ENCODE measurements at regions not wholly inside any gene's neighbourhood (a gene's known extent, or its start where the extent isn't known, plus 50 kb on each side); places are given as distances from the start of the nearest gene placed in this dataset.

DNA sequence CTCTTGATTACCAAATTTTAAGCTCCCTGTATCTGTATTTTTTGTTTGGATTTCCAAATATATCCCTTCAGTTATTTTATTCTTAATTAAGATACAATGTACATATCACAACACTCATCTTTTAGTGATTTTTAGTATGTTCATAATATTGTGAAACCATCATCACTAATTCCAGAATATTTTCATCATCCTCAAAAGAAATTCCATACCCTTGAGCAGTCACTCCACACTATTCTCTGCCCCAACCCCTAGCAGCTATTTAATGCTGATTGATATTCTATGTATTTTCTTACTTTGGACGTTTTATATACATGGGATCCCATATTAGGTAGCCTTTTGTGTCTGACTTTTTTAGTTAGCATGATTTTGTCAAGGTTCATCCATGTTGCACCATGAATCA is 127.4 kb upstream of the SLC8A1 start:
- no peak overlapping the region for H2AFZ ChIP-seq (ENCODE audit: low read length)
- H3K4me3 ChIP-seq (ENCODE audit: low read depth, low read length, poor library complexity, severe bottlenecking), result no peak overlapping the region
- no peaks in the 10 kb centered on the region for H4K20me1 ChIP-seq (ENCODE audit: insufficient read depth, low read length)
- intact Hi-C loops (cut with micrococcal nuclease; ENCODE audit: unreplicated experiment), result no loop called here
- H3K79me2 ChIP-seq (ENCODE audit: insufficient read depth, low read depth, low read length), result no peaks in the 10 kb centered on the region
- DNase-seq (ENCODE audit: low spot score), result no peak
- TF ChIP-seq EZH2phosphoT487 (IDR thresholded peaks at IDR 0.05; ENCODE audit: borderline replicate concordance, low read depth, low read length), result no peak
- TF ChIP-seq, protein P1, sequence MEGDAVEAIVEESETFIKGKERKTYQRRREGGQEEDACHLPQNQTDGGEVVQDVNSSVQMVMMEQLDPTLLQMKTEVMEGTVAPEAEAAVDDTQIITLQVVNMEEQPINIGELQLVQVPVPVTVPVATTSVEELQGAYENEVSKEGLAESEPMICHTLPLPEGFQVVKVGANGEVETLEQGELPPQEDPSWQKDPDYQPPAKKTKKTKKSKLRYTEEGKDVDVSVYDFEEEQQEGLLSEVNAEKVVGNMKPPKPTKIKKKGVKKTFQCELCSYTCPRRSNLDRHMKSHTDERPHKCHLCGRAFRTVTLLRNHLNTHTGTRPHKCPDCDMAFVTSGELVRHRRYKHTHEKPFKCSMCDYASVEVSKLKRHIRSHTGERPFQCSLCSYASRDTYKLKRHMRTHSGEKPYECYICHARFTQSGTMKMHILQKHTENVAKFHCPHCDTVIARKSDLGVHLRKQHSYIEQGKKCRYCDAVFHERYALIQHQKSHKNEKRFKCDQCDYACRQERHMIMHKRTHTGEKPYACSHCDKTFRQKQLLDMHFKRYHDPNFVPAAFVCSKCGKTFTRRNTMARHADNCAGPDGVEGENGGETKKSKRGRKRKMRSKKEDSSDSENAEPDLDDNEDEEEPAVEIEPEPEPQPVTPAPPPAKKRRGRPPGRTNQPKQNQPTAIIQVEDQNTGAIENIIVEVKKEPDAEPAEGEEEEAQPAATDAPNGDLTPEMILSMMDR (conservative IDR thresholded peaks at IDR 0.05; ENCODE audit: low read length), result no peak
- H3K36me3 ChIP-seq (ENCODE audit: insufficient read depth, low read length), result no peaks in the 10 kb centered on the region
- H3K4me2 ChIP-seq (ENCODE audit: low read length), result no peak overlapping the region
- no TSS peak for BruUV-seq (replicated peaks)
- ChIA-PET POLR2A (interaction anchor here (1.4 kb wide), 1 partner anchor 9 kb away, joined by 4 read pairs; no protein-coding TSS in a partner anchor), CTCF (ENCODE audit: unreplicated experiment) (no interaction called here)
- H3K27ac ChIP-seq (ENCODE audit: low read depth, low read length, poor library complexity, severe bottlenecking), result no peak overlapping the region
- H3K9me2 ChIP-seq (ENCODE audit: insufficient read depth, low read length), result no peaks in the 10 kb centered on the region
- H3K9me3 ChIP-seq (ENCODE audit: low read length), result no peaks in the 10 kb centered on the region
- no peaks in the 10 kb centered on the region for H3K4me1 ChIP-seq (ENCODE audit: insufficient read depth, low read length, poor library complexity, severe bottlenecking)

DNA sequence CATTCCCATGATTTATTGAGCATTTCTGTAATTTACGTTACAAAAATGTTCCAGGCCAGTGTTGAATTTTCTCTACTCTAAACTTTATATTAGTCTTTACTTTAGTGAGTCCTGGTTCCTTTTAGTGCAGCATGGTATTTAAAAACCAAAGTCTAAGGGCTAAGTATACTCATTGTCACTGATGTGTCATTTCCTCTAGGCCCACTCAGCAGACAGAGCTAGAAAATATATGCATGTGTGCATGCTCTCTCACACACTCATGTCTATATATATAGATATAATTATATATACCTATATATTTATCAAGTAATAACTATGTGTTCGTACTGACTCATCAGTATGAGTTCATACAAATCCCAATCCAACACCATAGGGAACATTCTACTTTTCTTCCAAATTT is 132.5 kb upstream of the SLC8A1 start:
- H3K79me2 ChIP-seq (ENCODE audit: insufficient read depth, low read depth, low read length), result no peaks in the 10 kb centered on the region
- no peak overlapping the region for H3K4me2 ChIP-seq (ENCODE audit: low read length)
- no TSS peak for BruUV-seq (replicated peaks)
- H3K27ac ChIP-seq (ENCODE audit: low read depth, low read length, poor library complexity, severe bottlenecking), result no peak overlapping the region
- no peaks in the 10 kb centered on the region for H3K9me3 ChIP-seq (ENCODE audit: low read length)
- intact Hi-C loops (cut with micrococcal nuclease; ENCODE audit: unreplicated experiment), result no loop called here
- H3K36me3 ChIP-seq (ENCODE audit: insufficient read depth, low read length), result no peaks in the 10 kb centered on the region
- no peaks in the 10 kb centered on the region for H4K20me1 ChIP-seq (ENCODE audit: insufficient read depth, low read length)
- TF ChIP-seq, protein P1 (conservative IDR thresholded peaks at IDR 0.05; ENCODE audit: low read length), result no peak
- TF ChIP-seq EZH2phosphoT487 (IDR thresholded peaks at IDR 0.05; ENCODE audit: borderline replicate concordance, low read depth, low read length), result no peak
- no peak overlapping the region for H3K4me3 ChIP-seq (ENCODE audit: low read depth, low read length, poor library complexity, severe bottlenecking)
- no peak for DNase-seq (ENCODE audit: low spot score)
- H3K4me1 ChIP-seq (ENCODE audit: insufficient read depth, low read length, poor library complexity, severe bottlenecking), result no peaks in the 10 kb centered on the region
- ChIA-PET CTCF (ENCODE audit: unreplicated experiment) (no interaction called here), POLR2A (no interaction called here)
- H2AFZ ChIP-seq (ENCODE audit: low read length), result no peak overlapping the region
- H3K9me2 ChIP-seq (ENCODE audit: insufficient read depth, low read length), result no peaks in the 10 kb centered on the region

DNA sequence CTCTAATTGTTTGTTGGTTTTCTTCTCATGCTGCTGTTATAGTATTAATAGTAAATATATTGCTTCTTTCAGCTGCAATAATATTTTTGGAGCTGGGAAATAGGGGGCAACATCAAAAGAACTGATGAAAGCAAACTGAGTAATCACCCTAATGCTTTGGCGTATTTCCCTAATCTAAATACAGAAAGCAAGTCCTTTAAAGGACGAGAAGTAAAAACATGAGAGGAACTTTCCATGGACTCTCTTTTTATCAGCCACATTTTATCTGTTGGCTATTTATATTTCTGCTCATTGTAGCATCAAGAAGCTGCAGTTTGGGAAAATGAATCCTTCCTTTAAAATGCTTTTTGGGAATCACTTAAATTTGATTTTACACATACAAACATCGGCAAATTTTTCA is 139.9 kb upstream of the SLC8A1 start:
- intact Hi-C loops (cut with micrococcal nuclease; ENCODE audit: unreplicated experiment), result no loop called here

More for the DNA sequence above, 139.9 kb upstream of the SLC8A1 start:
- Histone ChIP-seq H3K4me3 (ENCODE audit: low read depth, low read length, poor library complexity, severe bottlenecking) (no peak overlapping the region), H3K4me1 (ENCODE audit: insufficient read depth, low read length, poor library complexity, severe bottlenecking) (no peaks in the 10 kb centered on the region), H3K4me2 (ENCODE audit: low read length) (no peak overlapping the region), H4K20me1 (ENCODE audit: insufficient read depth, low read length) (no peaks in the 10 kb centered on the region), H3K36me3 (ENCODE audit: insufficient read depth, low read length) (no peaks in the 10 kb centered on the region), H3K79me2 (ENCODE audit: insufficient read depth, low read depth, low read length) (no peaks in the 10 kb centered on the region), H3K9me3 (ENCODE audit: low read length) (no peaks in the 10 kb centered on the region), H3K27ac (ENCODE audit: low read depth, low read length, poor library complexity, severe bottlenecking) (no peak overlapping the region), H3K9me2 (ENCODE audit: insufficient read depth, low read length) (no peaks in the 10 kb centered on the region), H2AFZ (ENCODE audit: low read length) (no peak overlapping the region)
- CTCF ChIA-PET (ENCODE audit: unreplicated experiment), result no interaction called here
- no peak for DNase-seq (ENCODE audit: low spot score)
- no TSS peak for BruUV-seq (replicated peaks)
- no peak for TF ChIP-seq EZH2phosphoT487 (IDR thresholded peaks at IDR 0.05; ENCODE audit: borderline replicate concordance, low read depth, low read length)
- TF ChIP-seq, protein P1 (conservative IDR thresholded peaks at IDR 0.05; ENCODE audit: low read length), result no peak
- POLR2A ChIA-PET, result interaction anchor here (0.7 to 1.6 kb wide), 2 partner anchors 21 to 126 kb away, joined by 3 read pairs; no protein-coding TSS in a partner anchor
